SK-N-SH (cell line): ENCODE measurements at regions not wholly inside any gene's neighbourhood (a gene's known extent, or its start where the extent isn't known, plus 50 kb on each side); places are given as distances from the start of the nearest gene placed in this dataset.

ENCODE experiments used
- CTCF ChIP-seq: fragments of 200-600 bp; sonication (generic); IDR thresholded peaks from 2 replicates; pipeline ENCODE4 v1.6.1; 2017; ENCODE audit warnings: antibody characterized with exemption, mild to moderate bottlenecking, moderate library complexity
- ELF1 ChIP-seq: IDR thresholded peaks from 2 replicates; pipeline ENCODE4 v1.4.0; 2012
- EP300 ChIP-seq, 2 experiments: IDR thresholded peaks; 2 replicates each; pipeline versions ENCODE4 v1.4.0 to v1.6.1; 2012; ENCODE audit warnings: borderline replicate concordance in 1 of 2, low read depth in 1 of 2, low read length in 1 of 2
- JUND ChIP-seq: IDR thresholded peaks from 2 replicates; pipeline ENCODE4 v1.4.0; 2012
- MEF2A ChIP-seq: IDR thresholded peaks from 2 replicates; pipeline ENCODE4 v1.4.0; 2012; ENCODE audit warnings: low read depth, borderline replicate concordance
- POLR2AphosphoS5 ChIP-seq: IDR thresholded peaks from 2 replicates; pipeline ENCODE4 v1.6.1; 2012; ENCODE audit warnings: low read depth, low read length
- RXRA ChIP-seq: IDR thresholded peaks from 2 replicates; pipeline ENCODE4 v1.4.0; 2012; ENCODE audit warnings: low read depth, mild to moderate bottlenecking, borderline replicate concordance
- SIN3A ChIP-seq: IDR thresholded peaks from 2 replicates; pipeline ENCODE4 v1.6.1; 2012; ENCODE audit warnings: low read depth, mild to moderate bottlenecking, low read length, moderate library complexity, borderline replicate concordance
- TCF12 ChIP-seq: IDR thresholded peaks from 2 replicates; pipeline ENCODE4 v1.4.0; 2012
- TEAD4 ChIP-seq: IDR thresholded peaks from 2 replicates; pipeline ENCODE4 v1.4.0; 2012; ENCODE audit warnings: mild to moderate bottlenecking, borderline replicate concordance; ENCODE audit not compliant: insufficient read depth
- TF ChIP-seq, protein P1 (sequence below): fragments of 150-350 bp; IDR thresholded peaks from 2 replicates; pipeline ENCODE4 v1.6.1; 2017; ENCODE audit warnings: antibody characterized with exemption, low read length, low read depth, borderline replicate concordance

DNA sequence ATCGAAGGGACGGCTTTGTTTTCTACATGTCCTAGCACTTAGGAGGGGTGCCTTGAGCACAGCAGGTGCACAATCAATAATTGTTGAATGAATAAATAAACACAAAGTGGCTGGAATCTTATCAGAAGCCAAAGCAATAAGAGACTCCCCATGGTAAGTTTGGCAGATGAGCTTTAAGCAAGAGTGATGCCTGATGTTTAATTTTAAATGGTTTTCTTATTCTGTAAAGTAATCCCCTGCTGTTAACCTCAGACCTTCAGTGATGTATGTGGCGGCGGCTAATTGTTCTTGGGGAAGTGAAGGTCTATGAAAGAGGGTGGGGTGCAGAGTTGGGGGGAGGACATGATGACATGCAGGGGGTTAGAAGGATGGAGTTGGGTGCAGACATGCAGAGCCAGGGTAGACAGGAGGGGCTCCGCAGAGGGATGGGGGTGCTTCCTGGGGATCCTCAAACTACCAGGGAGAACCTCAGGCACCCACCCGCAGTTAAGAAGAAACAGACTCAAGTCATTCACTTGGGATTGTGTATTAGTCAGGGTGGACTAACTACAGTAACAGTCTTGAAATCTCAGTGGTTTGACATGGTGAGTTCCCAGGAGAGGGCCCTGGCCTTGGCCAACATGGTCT, 65.7 kb upstream of the SHB start:
- TF ChIP-seq TCF12 (no peak), CTCF (no peak), MEF2A (no peak), ELF1 (no peak), POLR2AphosphoS5 (no peak), JUND (no peak), SIN3A (no peak), TEAD4 (no peak), EP300 (IDR thresholded peaks at IDR 0.05; ENCODE audit: borderline replicate concordance in 1 of 2, low read depth in 1 of 2, low read length in 1 of 2) (no peak), RXRA (no peak)
- TF ChIP-seq, protein P1, sequence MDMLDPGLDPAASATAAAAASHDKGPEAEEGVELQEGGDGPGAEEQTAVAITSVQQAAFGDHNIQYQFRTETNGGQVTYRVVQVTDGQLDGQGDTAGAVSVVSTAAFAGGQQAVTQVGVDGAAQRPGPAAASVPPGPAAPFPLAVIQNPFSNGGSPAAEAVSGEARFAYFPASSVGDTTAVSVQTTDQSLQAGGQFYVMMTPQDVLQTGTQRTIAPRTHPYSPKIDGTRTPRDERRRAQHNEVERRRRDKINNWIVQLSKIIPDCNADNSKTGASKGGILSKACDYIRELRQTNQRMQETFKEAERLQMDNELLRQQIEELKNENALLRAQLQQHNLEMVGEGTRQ = no peak
